IPS DF 4.7 (cell line): ENCODE measurements at regions not wholly inside any gene's neighbourhood (a gene's known extent, or its start where the extent isn't known, plus 50 kb on each side); places are given as distances from the start of the nearest gene placed in this dataset.

Experiments used
- DNase-seq: peaks from one replicate; pipeline ENCODE4 v3.0.0-alpha.2; 2013; ENCODE audit warnings: low spot score; ENCODE audit errors: extremely low read depth

DNA sequence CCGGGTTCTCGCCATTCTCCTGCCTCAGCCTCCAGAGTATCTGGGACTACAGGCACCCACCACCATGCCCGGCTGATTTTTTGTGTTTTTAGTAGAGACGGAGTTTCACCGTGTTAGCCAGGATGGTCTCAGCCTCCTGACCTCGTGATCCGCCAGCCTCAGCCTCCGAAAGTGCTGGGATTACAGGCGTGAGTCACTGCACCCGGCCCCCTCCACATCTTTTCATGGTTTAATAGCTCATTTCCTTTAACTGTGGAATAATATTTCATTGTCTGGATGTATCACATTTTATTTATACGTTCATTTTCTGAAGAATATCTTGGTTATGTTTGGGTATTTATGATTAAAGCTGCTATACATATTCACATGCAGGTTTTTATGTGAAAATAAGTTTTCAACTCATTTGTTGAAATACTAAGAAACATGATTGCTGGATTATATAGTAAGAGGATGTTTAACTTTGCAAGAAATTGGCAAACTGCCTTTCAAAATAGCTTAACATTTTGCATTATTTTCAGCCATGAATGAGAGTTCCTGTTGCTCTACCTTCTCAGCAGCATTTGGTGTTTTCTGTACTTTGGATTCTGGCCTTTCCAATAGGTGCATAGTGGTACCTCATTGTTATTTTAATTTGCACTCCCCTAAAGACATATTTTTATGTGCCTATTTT lies 591.9 kb downstream of the TECRL start:
- DNase-seq, result no peak

DNA sequence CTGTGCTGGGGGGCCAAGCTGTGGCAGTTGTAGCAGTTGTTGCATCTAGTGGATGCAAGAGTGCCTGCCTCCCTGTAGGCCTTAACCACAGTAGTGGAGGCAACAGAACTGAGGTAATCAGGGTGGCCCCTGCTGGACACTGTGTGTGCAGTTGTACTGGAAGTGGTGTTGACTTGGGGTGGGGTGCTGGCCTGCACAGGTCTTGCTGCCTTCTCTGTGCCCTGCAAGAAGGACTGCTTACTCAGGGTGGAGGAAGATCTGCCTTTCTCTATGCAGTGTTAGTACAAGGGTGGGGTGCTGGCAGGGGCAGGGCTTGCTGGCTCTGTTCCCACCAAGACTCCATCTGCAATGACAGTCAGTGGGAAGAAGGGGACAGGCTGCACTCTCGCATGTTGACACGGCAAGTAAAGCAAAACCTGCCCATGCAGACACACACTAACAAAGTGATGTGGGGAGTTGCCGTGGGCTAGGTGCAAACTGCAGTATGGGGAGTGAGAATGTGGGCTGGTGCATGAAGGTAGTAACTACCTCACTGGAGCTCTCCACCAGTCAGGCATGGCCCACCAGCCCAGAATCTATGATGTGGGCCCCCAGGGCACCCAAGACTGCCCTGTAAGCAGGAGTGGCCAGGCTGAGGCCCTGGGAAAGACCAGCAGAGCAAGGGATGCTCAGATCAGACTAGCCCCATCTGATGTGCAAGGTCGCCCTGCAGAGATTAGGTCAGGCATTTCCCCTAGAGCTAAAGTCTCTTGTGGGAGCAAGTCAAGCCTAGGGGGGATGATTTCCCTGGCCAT lies 594.9 kb downstream of the TECRL start:
- no peak for DNase-seq

DNA sequence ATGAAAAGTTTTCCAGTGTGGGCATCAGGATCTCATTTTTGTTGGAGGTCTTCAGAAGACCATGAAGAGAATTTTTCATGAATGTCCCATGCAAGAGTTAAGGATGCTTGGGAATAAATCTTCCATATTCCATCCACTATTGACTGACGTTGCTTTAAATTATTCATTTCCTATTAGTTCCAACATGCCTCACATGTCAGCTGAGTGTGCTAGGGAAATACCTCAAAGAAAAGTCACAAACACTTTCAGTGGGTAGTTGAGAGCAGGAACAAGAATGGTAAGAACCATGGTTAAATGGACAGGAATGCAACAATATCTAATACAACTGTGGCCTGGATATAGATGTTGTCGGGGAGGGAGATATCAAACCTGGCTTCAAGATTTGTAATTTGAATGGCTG lies 610.1 kb downstream of the TECRL start:
- DNase-seq, result no peak

DNA sequence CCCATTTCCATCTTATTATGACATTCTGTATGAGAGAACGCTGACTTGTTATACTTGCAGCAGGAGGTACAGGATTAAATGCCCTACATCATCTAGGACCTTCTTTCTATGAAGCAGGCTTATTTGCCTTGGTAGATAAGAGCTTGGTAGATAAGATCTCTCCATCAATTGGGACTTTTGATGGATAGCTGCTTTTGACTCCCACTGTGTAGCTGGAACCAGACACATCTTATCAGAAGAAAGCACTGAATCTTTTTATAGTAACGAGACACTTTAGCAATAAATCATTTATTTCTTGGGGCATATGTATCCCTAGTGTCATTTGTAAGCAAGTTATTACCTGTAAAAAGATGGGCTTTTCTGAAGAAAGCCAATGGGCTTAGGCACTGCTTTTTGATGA lies 613.9 kb downstream of the TECRL start:
- DNase-seq, result no peak

- DNase-seq, result no peak
Observed at GRCh38 chr4:63790377-63790776, 618.9 kb downstream of the TECRL start.

DNA sequence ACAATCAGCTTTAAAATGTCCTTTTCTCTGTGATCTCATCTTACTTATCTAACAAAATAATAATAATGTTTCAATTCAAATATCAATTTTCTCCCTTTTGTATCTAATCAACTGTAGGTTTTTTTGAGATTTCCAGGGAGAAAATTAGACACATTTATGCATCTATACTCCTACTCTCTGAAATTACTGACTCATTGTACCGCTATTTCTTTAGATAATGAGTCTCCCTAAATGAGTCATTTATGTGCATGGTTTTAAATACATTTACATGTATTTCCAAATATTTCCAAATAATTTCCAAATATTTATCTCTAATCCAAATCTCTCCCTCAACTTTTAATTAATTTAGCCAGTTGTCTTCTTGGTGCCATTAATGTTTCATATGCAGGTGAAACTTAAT lies 621.0 kb downstream of the TECRL start:
- DNase-seq, result no peak

DNA sequence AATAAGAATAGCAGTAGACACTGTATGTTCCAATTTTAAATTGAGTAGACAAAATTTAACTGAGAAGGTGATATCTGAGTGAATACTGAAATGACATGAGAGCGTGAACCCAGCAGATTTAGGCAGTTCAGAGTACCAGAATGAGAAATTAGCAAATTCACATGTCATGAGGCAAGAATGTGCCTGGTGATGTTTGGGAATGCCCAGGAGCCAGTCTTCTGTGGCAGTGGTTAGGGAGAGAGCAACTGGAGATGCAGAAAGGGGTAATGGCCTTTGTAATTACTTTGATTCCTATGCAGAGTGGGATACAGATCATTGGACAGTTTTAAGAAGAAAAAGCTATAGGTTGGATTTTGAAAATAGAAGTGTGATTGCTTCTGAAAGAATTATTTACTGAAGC lies 621.9 kb downstream of the TECRL start:
- no peak for DNase-seq

- DNase-seq, result no peak
Observed at GRCh38 chr4:63786171-63786570, 623.1 kb downstream of the TECRL start.

DNA sequence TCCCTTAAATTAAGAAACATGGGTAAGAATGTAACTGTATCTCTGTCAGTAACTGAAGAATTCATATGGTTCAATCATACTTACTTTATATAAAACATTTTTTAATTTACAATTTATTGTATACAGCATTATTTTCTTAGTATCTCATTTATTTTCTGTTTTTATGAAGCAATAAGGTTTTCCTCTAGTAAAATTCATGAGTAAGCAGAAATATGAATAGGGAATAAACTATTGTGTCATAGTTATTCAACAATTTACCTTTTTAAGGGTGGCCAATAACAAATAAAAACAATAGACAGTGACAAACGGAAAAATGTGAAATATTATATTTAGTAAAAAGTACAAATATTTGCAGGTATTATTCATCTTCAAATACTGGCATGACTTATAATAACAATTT lies 624.4 kb downstream of the TECRL start:
- DNase-seq, result no peak

- DNase-seq, result no peak
Observed at GRCh38 chr4:63777601-63778000, 631.6 kb downstream of the TECRL start.

GRCh38 chr4:63764400-63764799 lies 644.9 kb downstream of the TECRL start:
- DNase-seq, result no peak

DNA sequence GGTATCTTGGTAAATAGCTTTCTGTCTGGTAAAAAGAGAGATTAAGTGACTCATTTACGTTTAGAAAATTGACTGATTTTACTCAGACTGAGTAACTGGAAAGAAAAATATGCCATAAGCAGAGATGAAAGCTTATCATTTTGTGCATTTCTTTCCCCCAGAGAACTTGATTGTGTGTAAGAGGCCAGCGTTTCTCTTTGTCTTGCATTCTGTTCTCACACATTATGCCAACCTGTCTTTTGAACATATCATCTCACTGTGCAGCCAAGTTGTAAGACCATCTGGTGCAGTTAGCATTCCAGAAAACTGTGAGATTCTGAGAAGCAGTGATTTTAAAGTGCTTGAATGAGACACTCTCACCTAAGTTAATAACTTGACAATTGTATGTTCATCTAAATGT lies 651.3 kb downstream of the TECRL start:
- DNase-seq, result no peak

DNA sequence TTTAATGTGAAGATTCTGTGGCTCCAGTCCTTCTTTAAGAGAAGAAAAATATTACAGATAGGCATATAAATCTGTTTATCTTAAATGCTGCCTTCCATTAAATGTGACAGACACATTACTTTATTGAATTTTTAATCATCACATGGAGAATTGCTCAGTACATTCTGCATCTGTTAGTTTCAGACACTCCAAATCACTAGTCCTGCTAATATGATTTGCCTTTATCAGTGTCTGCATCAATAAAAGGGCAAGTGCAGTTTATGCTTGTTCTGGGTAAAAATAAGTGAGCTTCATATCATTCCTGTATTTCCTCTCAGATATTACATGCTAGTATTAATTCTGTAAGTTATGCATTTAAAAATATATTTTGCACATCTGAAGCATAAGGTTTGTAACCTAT lies 666.4 kb downstream of the TECRL start:
- no peak for DNase-seq

DNA sequence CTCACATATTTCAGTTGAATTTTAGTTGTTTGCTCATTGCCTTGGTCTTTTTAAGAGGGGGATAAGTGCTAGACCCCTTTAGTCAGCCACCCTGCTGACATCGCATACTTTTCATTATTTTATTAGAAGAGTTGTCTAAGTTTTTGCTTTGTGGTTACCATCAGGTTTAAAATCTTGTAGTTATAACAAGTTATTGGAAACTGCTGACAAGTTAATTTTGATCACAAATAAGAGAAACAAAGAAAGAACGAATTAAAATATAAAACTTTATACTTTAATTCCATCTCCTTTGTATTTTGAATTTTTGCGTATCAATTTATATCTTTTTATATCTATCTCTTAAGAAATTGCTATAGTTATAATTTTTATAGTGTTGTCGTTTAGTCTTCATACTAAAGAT lies 679.7 kb downstream of the TECRL start:
- no peak for DNase-seq

- no peak for DNase-seq
Observed at GRCh38 chr4:63728480-63729177, 680.6 kb downstream of the TECRL start.

DNA sequence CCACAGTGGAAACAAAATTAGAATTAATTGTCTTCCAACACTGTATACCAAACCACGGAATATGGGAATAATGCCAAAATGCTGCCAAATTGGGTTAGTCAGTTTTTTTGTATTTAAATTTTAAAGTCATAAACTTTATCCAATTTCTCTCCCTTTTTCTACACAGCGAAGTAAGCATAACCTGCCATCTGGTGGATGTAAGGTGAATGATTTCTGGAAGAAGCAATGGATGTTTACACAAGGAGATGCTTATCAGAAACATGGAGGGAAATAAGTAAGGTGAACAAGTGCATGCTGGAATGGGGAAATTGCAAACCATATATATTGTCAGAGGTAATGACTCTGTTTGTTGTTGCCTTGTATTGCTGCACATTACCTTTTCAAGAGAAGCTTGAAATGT lies 691.9 kb downstream of the TECRL start:
- no peak for DNase-seq

- no peak for DNase-seq
Observed at GRCh38 chr4:63708661-63709060, 700.6 kb downstream of the TECRL start.

GRCh38 chr4:63700569-63700968 lies 708.7 kb downstream of the TECRL start:
- DNase-seq, result no peak

DNA sequence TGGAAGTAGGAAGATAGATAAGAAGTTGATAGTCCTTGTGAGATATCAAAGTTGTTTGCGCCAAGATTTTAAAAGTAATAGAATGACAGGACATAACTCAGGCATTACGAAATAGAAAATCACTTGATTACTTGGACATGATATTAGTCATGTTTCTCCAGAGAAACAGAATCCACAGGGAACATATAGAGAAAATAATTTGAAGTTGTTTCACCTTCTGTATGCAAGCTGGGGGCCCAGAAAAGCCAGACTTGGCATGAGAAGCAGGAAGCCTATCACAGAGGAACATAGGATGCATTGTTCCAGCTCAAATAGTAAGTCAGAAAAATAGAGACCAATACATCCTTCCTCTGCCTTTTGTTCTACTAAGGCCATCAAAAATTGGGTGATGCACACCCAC lies 715.9 kb downstream of the TECRL start:
- DNase-seq, result no peak

DNA sequence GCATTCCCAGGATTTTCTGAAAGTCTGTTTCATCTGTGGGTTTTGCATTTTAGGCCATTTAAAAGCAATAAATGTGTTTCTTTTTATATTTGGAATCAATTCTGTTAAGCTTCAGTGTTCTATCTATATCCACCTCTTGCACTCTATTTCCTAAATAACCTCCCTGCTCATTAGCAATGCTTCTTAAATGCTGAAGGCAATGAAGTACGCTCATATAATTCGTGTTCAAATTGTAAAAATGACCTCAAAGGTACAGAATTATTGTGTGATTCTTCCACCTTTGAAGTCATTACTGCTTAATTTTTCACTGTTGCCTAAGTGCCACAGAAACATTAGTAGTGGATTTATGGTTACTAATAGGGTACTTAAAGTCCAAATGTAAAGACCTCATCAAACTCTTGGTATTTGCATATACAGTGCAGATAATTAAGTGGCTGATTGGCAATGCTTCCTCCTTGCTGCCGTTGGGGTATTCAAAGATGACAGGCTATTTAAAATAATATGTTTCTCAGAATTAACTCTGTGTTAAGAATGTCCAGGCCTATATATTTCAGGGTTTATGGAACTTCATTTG lies 730.8 kb downstream of the TECRL start:
- no peak for DNase-seq

DNA sequence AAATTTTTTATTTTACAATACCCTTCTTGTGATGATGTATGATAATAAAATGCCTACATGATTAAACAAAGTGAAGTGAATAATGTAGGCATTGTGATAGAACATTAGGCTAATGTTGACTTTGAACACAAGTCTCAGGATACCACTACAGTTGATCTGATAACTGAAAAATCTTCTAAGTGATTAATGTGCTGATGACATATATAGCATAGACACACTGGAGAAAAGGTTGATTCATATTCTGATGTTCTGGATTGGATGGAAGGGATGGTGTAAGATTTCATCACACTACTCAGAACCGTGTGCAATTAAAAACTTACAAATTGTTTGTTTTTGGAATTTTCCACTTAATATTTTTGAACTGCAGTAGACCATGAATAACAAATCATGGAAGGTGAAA lies 738.5 kb downstream of the TECRL start:
- no peak for DNase-seq

DNA sequence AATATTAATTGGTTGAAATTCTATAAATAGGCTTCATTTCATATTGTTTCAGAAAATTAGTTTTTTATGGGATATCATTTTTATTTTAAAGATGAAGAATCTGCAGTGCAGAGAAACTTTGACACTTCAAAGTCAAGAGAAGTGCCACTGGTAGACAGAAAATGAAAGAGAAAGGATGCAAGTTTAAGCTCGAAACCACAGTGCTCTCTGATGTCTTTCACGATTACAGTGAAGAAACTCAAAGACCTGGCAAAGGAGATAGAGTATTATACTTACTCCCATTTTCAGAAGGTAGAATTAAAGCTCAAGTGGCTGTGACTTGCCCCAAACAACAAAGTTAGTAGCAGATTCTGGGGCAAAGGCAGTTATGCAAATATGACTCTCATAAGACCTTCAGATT lies 745.4 kb downstream of the TECRL start:
- DNase-seq, result no peak
